Coronary artery (tissue), 2 donors: ENCODE measurements at regions not wholly inside any gene's neighbourhood (a gene's known extent, or its start where the extent isn't known, plus 50 kb on each side); places are given as distances from the start of the nearest gene placed in this dataset.
"Not testable (repeated sequence)": the region's sequence is repeated elsewhere in the genome, so short reads cannot be mapped to it uniquely, and the experiment has no call there.

Source experiments
- DNase-seq: peaks from one replicate; pipeline ENCODE4 v3.0.0-alpha.2; 2017; ENCODE audit warnings: low spot score
- H3K27ac ChIP-seq, 2 donors: fragments of 200-600 bp; sonication (generic); one replicate each; pipeline ENCODE4 v1.5.1; 2016 to 2019
- H3K4me3 ChIP-seq: fragments of 200-600 bp; sonication (generic); 2 replicates; pipeline ENCODE4 v1.5.1; 2016; ENCODE audit warnings: mild to moderate bottlenecking, moderate library complexity
- CTCF ChIP-seq: fragments of 200-600 bp; sonication (generic); IDR thresholded peaks from one replicate; pipeline ENCODE4 v1.5.1; 2019; ENCODE audit warnings: antibody characterized with exemption

GRCh38 chr10:8173243-8173865 lies 118.9 kb downstream of the GATA3 start:
- Histone ChIP-seq H3K4me3 (no peak overlapping the region), H3K27ac (no peak overlapping the region)
- no peak for DNase-seq
- no peak for TF ChIP-seq CTCF

- no peak for DNase-seq
- TF ChIP-seq CTCF: no peak
- no peak overlapping the region for H3K27ac ChIP-seq
- H3K4me3 ChIP-seq: no peak overlapping the region
These were observed 119.4 kb downstream of the GATA3 start for GRCh38 chr10:8173866-8174243.

- no peak overlapping the region for H3K4me3 ChIP-seq
- no peak for TF ChIP-seq CTCF
- no peak overlapping the region for H3K27ac ChIP-seq
- DNase-seq: no peak
These were observed 120.3 kb downstream of the GATA3 start for GRCh38 chr10:8174762-8175161.

- not testable (repeated sequence) for H3K4me3 ChIP-seq, H3K27ac ChIP-seq, DNase-seq
These were observed 123.0 kb downstream of the GATA3 start for GRCh38 chr10:8177526-8177925.

- not testable (repeated sequence) for H3K4me3 ChIP-seq, H3K27ac ChIP-seq, DNase-seq
These were observed 125.3 kb downstream of the GATA3 start for GRCh38 chr10:8179773-8180172.

- no peak for TF ChIP-seq CTCF
- Histone ChIP-seq H3K4me3 (no peak overlapping the region), H3K27ac (no peak overlapping the region)
- no peak for DNase-seq
These were observed 126.0 kb downstream of the GATA3 start for GRCh38 chr10:8180360-8181109.

- no peak for DNase-seq
- TF ChIP-seq CTCF: no peak
- Histone ChIP-seq H3K4me3 (no peak overlapping the region), H3K27ac (no peak overlapping the region)
These were observed 127.1 kb downstream of the GATA3 start for GRCh38 chr10:8181496-8182157.

- Histone ChIP-seq H3K4me3 (no peak overlapping the region), H3K27ac (no peak overlapping the region)
- no peak for DNase-seq
- TF ChIP-seq CTCF: no peak
These were observed 128.3 kb downstream of the GATA3 start for GRCh38 chr10:8182806-8183205.
